Neuronal stem cell (in vitro differentiated cells): ENCODE measurements at regions not wholly inside any gene's neighbourhood (a gene's known extent, or its start where the extent isn't known, plus 50 kb on each side); places are given as distances from the start of the nearest gene placed in this dataset.

ENCODE experiments used
- DNase-seq: peaks from one replicate; pipeline ENCODE4 v3.0.0-alpha.2; 2013; ENCODE audit warnings: low spot score
- H2AFZ ChIP-seq: one replicate; pipeline ENCODE4 v1.6.1; 2013; ENCODE audit warnings: mild to moderate bottlenecking, low read length, inconsistent platforms
- H2AK5ac ChIP-seq: 2 replicates; pipeline ENCODE4 v1.6.1; 2013; ENCODE audit warnings: low read depth, mild to moderate bottlenecking, inconsistent platforms, low read length, moderate library complexity, mixed read lengths
- H2BK120ac ChIP-seq: 2 replicates; pipeline ENCODE4 v1.6.1; 2013; ENCODE audit warnings: low read depth, mild to moderate bottlenecking, inconsistent platforms, low read length, moderate library complexity, mixed read lengths
- H2BK12ac ChIP-seq: one replicate; pipeline ENCODE4 v1.6.1; 2013; ENCODE audit warnings: low read length, inconsistent platforms
- H2BK15ac ChIP-seq: 2 replicates; pipeline ENCODE4 v1.6.1; 2013; ENCODE audit warnings: mild to moderate bottlenecking, low read length, inconsistent platforms, mixed read lengths
- H2BK5ac ChIP-seq: one replicate; pipeline ENCODE4 v1.6.1; 2013; ENCODE audit warnings: inconsistent platforms, mild to moderate bottlenecking, low read length, moderate library complexity
- H3K14ac ChIP-seq: one replicate; pipeline ENCODE4 v1.6.1; 2013; ENCODE audit warnings: low read length, inconsistent platforms
- H3K18ac ChIP-seq: 2 replicates; pipeline ENCODE4 v1.6.1; 2013; ENCODE audit warnings: low read length, inconsistent platforms
- H3K23ac ChIP-seq: 2 replicates; pipeline ENCODE4 v1.6.1; 2013; ENCODE audit warnings: low read depth, mild to moderate bottlenecking, mixed read lengths, low read length, inconsistent platforms; ENCODE audit not compliant: poor library complexity
- H3K27ac ChIP-seq: replicated peaks from 3 replicates; pipeline ENCODE4 v1.5.1; 2013; ENCODE audit warnings: low read length, inconsistent platforms
- H3K27me3 ChIP-seq, 3 experiments: 2 replicates each; pipeline ENCODE4 v1.6.1; 2013; ENCODE audit warnings: low read length in 3 of 3, mild to moderate bottlenecking in 2 of 3, inconsistent platforms in 1 of 3, low read depth in 1 of 3, mixed read lengths in 1 of 3, moderate library complexity in 1 of 3; ENCODE audit not compliant: control insufficient read depth in 3 of 3, insufficient read depth in 3 of 3
- H3K36me3 ChIP-seq, 2 donors: replicated peaks in 1 of 2; 2 replicates each; pipeline ENCODE4 v1.6.1; 2013; ENCODE audit warnings: low read length in 2 of 2; ENCODE audit not compliant: control insufficient read depth in 2 of 2, insufficient read depth in 2 of 2
- H3K4ac ChIP-seq: 2 replicates; pipeline ENCODE4 v1.6.1; 2013; ENCODE audit warnings: inconsistent platforms, mild to moderate bottlenecking, low read length, moderate library complexity
- H3K4me1 ChIP-seq, 2 donors: 1 replicate in 1 of 2; 2 replicates in 1 of 2; pipeline ENCODE4 v1.6.1; 2013; ENCODE audit warnings: low read length in 2 of 2, low read depth in 1 of 2; ENCODE audit not compliant: control insufficient read depth in 2 of 2, insufficient read depth in 1 of 2
- H3K4me2 ChIP-seq: one replicate; pipeline ENCODE4 v1.6.1; 2013; ENCODE audit warnings: mild to moderate bottlenecking, low read length, inconsistent platforms; ENCODE audit not compliant: insufficient read depth, poor library complexity, severe bottlenecking
- H3K4me3 ChIP-seq, 2 donors: 2 replicates each; pipeline ENCODE4 v1.5.1; 2013; ENCODE audit warnings: low read length in 2 of 2, mild to moderate bottlenecking in 2 of 2, inconsistent platforms in 1 of 2, moderate library complexity in 1 of 2
- H3K79me1 ChIP-seq: one replicate; pipeline ENCODE4 v1.6.1; 2013; ENCODE audit warnings: low read depth, mild to moderate bottlenecking, inconsistent platforms, low read length, moderate library complexity
- H3K9ac ChIP-seq: one replicate; pipeline ENCODE4 v1.6.1; 2013; ENCODE audit warnings: mild to moderate bottlenecking, low read depth, low read length, inconsistent platforms; ENCODE audit not compliant: poor library complexity
- H3K9me3 ChIP-seq, 2 donors: replicated peaks in 1 of 2; 2 replicates each; pipeline versions ENCODE3 to v1.6.1; 2013; ENCODE audit warnings: low read length in 2 of 2, mild to moderate bottlenecking in 2 of 2, inconsistent platforms in 1 of 2, low read depth in 1 of 2, mixed read lengths in 1 of 2, moderate library complexity in 1 of 2; ENCODE audit not compliant: control insufficient read depth in 2 of 2, insufficient read depth in 1 of 2
- H4K8ac ChIP-seq: one replicate; pipeline ENCODE4 v1.6.1; 2013; ENCODE audit warnings: low read depth, mild to moderate bottlenecking, inconsistent platforms, low read length, moderate library complexity
- H4K91ac ChIP-seq: one replicate; pipeline ENCODE4 v1.6.1; 2013; ENCODE audit warnings: low read length, low read depth, mild to moderate bottlenecking, inconsistent platforms; ENCODE audit not compliant: poor library complexity
- WGBS, 2 donors: extraction: QIAGEN DNeasy Blood & Tissue Kit; methylation state at CpG; one replicate each; pipeline ENCODE4 v1.1.7; 2013; ENCODE audit warnings: missing lambda C conversion rate in 2 of 2, mixed read lengths in 1 of 2; ENCODE audit not compliant: insufficient read length in 2 of 2, insufficient replicate concordance in 1 of 2; ENCODE audit errors: extremely low coverage in 2 of 2; 5-methylcytosine and 5-hydroxymethylcytosine counted together

DNA sequence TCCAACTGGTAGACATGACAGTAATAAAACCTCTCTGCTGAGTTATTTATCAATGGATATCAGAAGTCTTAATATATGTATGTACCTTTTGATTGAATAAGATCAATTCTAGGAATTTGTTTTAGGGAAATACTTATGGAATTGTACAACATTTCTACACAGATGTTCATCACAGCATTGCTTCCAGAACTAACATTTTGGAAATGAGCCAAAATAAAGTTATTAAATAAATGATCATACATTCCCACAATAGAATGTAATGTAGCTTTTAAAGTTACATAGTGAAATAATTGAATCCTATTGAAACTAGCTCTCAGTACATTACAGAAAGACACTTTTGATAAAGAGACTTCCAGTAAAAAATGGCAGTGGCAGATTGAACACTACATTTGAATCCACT lies 481.6 kb upstream of the LRRN3 start:
- peaks cover 0 to 3% of the 10 kb centered on the region in 2 donors for H3K4me1 ChIP-seq
- no peaks in the 10 kb centered on the region for H3K9me3 ChIP-seq
- H3K9ac ChIP-seq = no peak overlapping the region
- H3K23ac ChIP-seq = no peak overlapping the region
- H3K4me3 ChIP-seq = no peak overlapping the region
- H4K91ac ChIP-seq = no peak overlapping the region
- no peak overlapping the region for H3K14ac ChIP-seq
- no peak overlapping the region for H2BK5ac ChIP-seq
- H3K18ac ChIP-seq = no peak overlapping the region
- H2BK15ac ChIP-seq = no peak overlapping the region
- no peaks in the 10 kb centered on the region for H3K79me1 ChIP-seq
- no peak overlapping the region for H2AK5ac ChIP-seq
- H3K27me3 ChIP-seq = peaks cover 0 to 2% (median 0%) of the 10 kb centered on the region in 3 experiments
- DNase-seq = no peak
- H4K8ac ChIP-seq = no peak overlapping the region
- no peak overlapping the region for H2AFZ ChIP-seq
- H2BK120ac ChIP-seq = no peak overlapping the region
- no peak overlapping the region for H3K27ac ChIP-seq
- no peak overlapping the region for H3K4me2 ChIP-seq
- H2BK12ac ChIP-seq = no peak overlapping the region
- H3K36me3 ChIP-seq = peaks cover 0 to 2% of the 10 kb centered on the region in 2 donors
- no peak overlapping the region for H3K4ac ChIP-seq

DNA sequence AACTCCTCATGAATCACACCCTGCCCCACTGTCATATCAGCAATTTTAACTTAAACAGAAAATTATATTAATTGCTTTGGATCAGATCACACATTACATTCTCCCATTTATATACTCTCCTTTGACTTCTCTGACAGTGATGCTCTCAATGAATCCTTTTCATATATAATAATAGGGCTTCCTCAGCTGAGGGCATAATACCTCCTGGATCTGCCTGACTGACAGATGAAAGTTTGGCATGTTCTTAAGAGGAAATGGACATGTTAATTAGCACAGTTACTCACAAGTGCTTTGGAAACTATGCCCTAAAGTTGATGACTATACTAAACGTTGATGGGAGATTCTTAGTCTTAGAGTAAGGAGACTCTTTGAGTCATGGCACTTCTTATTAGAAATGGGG lies 478.2 kb upstream of the LRRN3 start:
- Histone ChIP-seq H3K14ac (no peak overlapping the region), H2BK5ac (no peak overlapping the region), H3K9ac (no peak overlapping the region), H2BK120ac (no peak overlapping the region), H3K4ac (no peak overlapping the region), H2AK5ac (no peak overlapping the region), H3K79me1 (no peaks in the 10 kb centered on the region), H3K4me3 (no peak overlapping the region), H3K27me3 (no peaks in the 10 kb centered on the region), H4K8ac (no peak overlapping the region), H3K36me3 (no peaks in the 10 kb centered on the region), H3K4me1 (no peaks in the 10 kb centered on the region), H3K18ac (no peak overlapping the region), H2BK12ac (no peak overlapping the region), H2BK15ac (no peak overlapping the region), H2AFZ (peak overlapping the region; percentile 21), H3K4me2 (no peak overlapping the region), H4K91ac (no peak overlapping the region), H3K27ac (no peak overlapping the region), H3K23ac (no peak overlapping the region), H3K9me3 (no peaks in the 10 kb centered on the region)
- no CpG with 5 or more reads among the region's 1 CpG for WGBS, 2 donors
- DNase-seq = no peak
